AG09309 (cell line): ENCODE measurements at regions not wholly inside any gene's neighbourhood (a gene's known extent, or its start where the extent isn't known, plus 50 kb on each side); places are given as distances from the start of the nearest gene placed in this dataset.

Experiments
- DNase-seq: peaks from one replicate; pipeline ENCODE4 v3.0.0-alpha.2; 2010; ENCODE audit warnings: low read depth
- H3K4me3 ChIP-seq: 2 replicates; pipeline ENCODE4 v1.5.1; 2011; ENCODE audit warnings: mild to moderate bottlenecking, low read depth, low read length, moderate library complexity; ENCODE audit not compliant: control insufficient read depth
- CTCF ChIP-seq: IDR thresholded peaks from 2 replicates; pipeline ENCODE4 v1.5.1; 2011; ENCODE audit warnings: mild to moderate bottlenecking, low read depth, low read length, inconsistent platforms; ENCODE audit not compliant: insufficient read depth, control insufficient read depth; ENCODE audit errors: missing control alignments

- no peak for DNase-seq
- TF ChIP-seq CTCF = no peak
- H3K4me3 ChIP-seq = no peak overlapping the region
Observed at GRCh38 chr5:82376307-82376706, 98.2 kb upstream of the RPS23 start.

GRCh38 chr5:82375488-82376244 lies 97.5 kb upstream of the RPS23 start:
- no peak for TF ChIP-seq CTCF
- no peak for DNase-seq
- no peak overlapping the region for H3K4me3 ChIP-seq

- no peak for DNase-seq
- TF ChIP-seq CTCF = no peak
- no peak overlapping the region for H3K4me3 ChIP-seq
Observed at GRCh38 chr5:82374637-82375036, 96.5 kb upstream of the RPS23 start.

- DNase-seq = no peak
- H3K4me3 ChIP-seq = no peak overlapping the region
- TF ChIP-seq CTCF = no peak
Observed at GRCh38 chr5:82367930-82368329, 89.8 kb upstream of the RPS23 start.

- no peak overlapping the region for H3K4me3 ChIP-seq
- DNase-seq = no peak
- no peak for TF ChIP-seq CTCF
Observed at GRCh38 chr5:82365744-82366228, 87.6 kb upstream of the RPS23 start.

GRCh38 chr5:82365026-82365425 lies 86.9 kb upstream of the RPS23 start:
- no peak for DNase-seq
- H3K4me3 ChIP-seq = no peak overlapping the region

More at GRCh38 chr5:82365026-82365425, 86.9 kb upstream of the RPS23 start:
- TF ChIP-seq CTCF = no peak
